HepG2 (cell line): ENCODE measurements at regions not wholly inside any gene's neighbourhood (a gene's known extent, or its start where the extent isn't known, plus 50 kb on each side); places are given as distances from the start of the nearest gene placed in this dataset.

ENCODE experiments used
- CBX5 ChIP-seq: sonication (generic); formaldehyde crosslinking; IDR thresholded peaks from 2 replicates; pipeline ENCODE4 v1.4.0; 2020; ENCODE audit warnings: missing genetic modification reagents, borderline replicate concordance
- FOXA1 ChIP-seq, 2 experiments: fragments of 450-650 bp in 1 of 2; sonication (generic) in 1 of 2; formaldehyde crosslinking in 1 of 2; IDR thresholded peaks; 2 replicates each; pipeline versions ENCODE4 v1.4.0 to v1.6.1; 2016 to 2020; ENCODE audit warnings: missing genetic modification reagents in 1 of 2
- NFIC ChIP-seq: IDR thresholded peaks from 2 replicates; pipeline ENCODE4 v1.6.1; 2012; ENCODE audit warnings: mild to moderate bottlenecking, low read length, inconsistent platforms
- NR2C2 ChIP-seq: sonication (generic); formaldehyde crosslinking; IDR thresholded peaks from 2 replicates; pipeline ENCODE4 v1.4.0; 2020; ENCODE audit warnings: missing genetic modification reagents, mild to moderate bottlenecking, moderate library complexity, borderline replicate concordance
- POLR2AphosphoS5 ChIP-seq: IDR thresholded peaks from 2 replicates; pipeline ENCODE4 v1.6.1; 2012; ENCODE audit warnings: low read depth, low read length
- REXO4 ChIP-seq: sonication (generic); formaldehyde crosslinking; IDR thresholded peaks from 2 replicates; pipeline ENCODE4 v1.8.0; 2022; ENCODE audit warnings: missing genetic modification reagents, mild to moderate bottlenecking, borderline replicate concordance
- SETDB1 ChIP-seq: sonication (generic); formaldehyde crosslinking; IDR thresholded peaks from 2 replicates; pipeline ENCODE4 v1.5.1; 2020; ENCODE audit warnings: missing genetic modification reagents, mild to moderate bottlenecking, borderline replicate concordance
- STAT5B ChIP-seq: sonication (generic); formaldehyde crosslinking; IDR thresholded peaks from 2 replicates; pipeline ENCODE4 v1.4.0; 2020; ENCODE audit warnings: missing genetic modification reagents
- ZBTB21 ChIP-seq: sonication (generic); formaldehyde crosslinking; IDR thresholded peaks from 2 replicates; pipeline ENCODE4 v1.4.0; 2020; ENCODE audit warnings: missing genetic modification reagents
- ZSCAN29 ChIP-seq: sonication (generic); formaldehyde crosslinking; conservative IDR thresholded peaks from 2 replicates; pipeline ENCODE4 v1.4.0; 2020; ENCODE audit warnings: mild to moderate bottlenecking, missing genetic modification reagents
- TF ChIP-seq, protein P1 (sequence below): sonication (generic); formaldehyde crosslinking; IDR thresholded peaks from 2 replicates; pipeline ENCODE4 v1.5.0; 2020; ENCODE audit warnings: mild to moderate bottlenecking, missing genetic modification reagents, moderate library complexity

DNA sequence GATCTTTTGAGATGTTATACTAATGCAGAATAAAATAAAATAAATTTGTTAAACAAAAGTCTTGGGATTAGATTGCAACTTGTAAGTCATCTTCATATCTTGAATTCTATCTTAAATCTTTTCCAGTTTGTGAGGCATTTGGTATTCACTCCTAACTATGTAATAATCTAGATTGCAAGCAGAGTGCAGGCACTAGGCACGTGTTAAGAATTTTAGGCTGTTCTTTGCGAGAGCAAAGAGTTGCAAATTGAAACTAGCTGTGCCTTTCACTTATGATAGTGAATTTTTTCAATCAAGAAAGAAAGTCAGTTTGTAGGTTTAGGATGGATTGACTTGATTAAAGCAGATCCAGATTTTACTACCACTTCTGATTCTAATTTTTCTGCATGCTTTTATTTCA lies 264.1 kb upstream of the SPRY2 start:
- TF ChIP-seq REXO4 (CRISPR knock-in tag) (no peak), NR2C2 (CRISPR knock-in tag) (no peak), ZSCAN29 (CRISPR knock-in tag) (no peak), SETDB1 (CRISPR knock-in tag) (no peak), NFIC (no peak), POLR2AphosphoS5 (no peak), ZBTB21 (CRISPR knock-in tag) (no peak), CBX5 (CRISPR knock-in tag) (no peak), STAT5B (CRISPR knock-in tag) (no peak), FOXA1 (IDR thresholded peaks at IDR 0.05) (no peak), FOXA1 (CRISPR knock-in tag; IDR thresholded peaks at IDR 0.05) (no peak)
- TF ChIP-seq, protein P1, sequence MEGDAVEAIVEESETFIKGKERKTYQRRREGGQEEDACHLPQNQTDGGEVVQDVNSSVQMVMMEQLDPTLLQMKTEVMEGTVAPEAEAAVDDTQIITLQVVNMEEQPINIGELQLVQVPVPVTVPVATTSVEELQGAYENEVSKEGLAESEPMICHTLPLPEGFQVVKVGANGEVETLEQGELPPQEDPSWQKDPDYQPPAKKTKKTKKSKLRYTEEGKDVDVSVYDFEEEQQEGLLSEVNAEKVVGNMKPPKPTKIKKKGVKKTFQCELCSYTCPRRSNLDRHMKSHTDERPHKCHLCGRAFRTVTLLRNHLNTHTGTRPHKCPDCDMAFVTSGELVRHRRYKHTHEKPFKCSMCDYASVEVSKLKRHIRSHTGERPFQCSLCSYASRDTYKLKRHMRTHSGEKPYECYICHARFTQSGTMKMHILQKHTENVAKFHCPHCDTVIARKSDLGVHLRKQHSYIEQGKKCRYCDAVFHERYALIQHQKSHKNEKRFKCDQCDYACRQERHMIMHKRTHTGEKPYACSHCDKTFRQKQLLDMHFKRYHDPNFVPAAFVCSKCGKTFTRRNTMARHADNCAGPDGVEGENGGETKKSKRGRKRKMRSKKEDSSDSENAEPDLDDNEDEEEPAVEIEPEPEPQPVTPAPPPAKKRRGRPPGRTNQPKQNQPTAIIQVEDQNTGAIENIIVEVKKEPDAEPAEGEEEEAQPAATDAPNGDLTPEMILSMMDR = no peak
